Adipocyte (in vitro differentiated cells): ENCODE measurements at regions not wholly inside any gene's neighbourhood (a gene's known extent, or its start where the extent isn't known, plus 50 kb on each side); places are given as distances from the start of the nearest gene placed in this dataset.
A peak's percentile ranks its signal among the peaks of the same experiment; 100 is the strongest.

Experiments used
- DNase-seq: peaks from one replicate; pipeline ENCODE4 v3.0.0-alpha.2; 2015; ENCODE audit warnings: low read depth
- H3K27me3 ChIP-seq: replicated peaks from 2 replicates; pipeline ENCODE4 v1.7.0; 2013; ENCODE audit warnings: mild to moderate bottlenecking, low read length, moderate library complexity; ENCODE audit not compliant: control insufficient read depth, insufficient read depth
- H3K36me3 ChIP-seq: 2 replicates; pipeline ENCODE4 v1.7.0; 2013; ENCODE audit warnings: low read length, mild to moderate bottlenecking, moderate library complexity; ENCODE audit not compliant: control insufficient read depth, insufficient read depth, severe bottlenecking
- H3K4me1 ChIP-seq: 2 replicates; pipeline ENCODE4 v1.7.0; 2013; ENCODE audit warnings: mild to moderate bottlenecking, low read length, moderate library complexity; ENCODE audit not compliant: control insufficient read depth, insufficient read depth
- H3K4me3 ChIP-seq: 2 replicates; pipeline ENCODE4 v1.7.0; 2013; ENCODE audit warnings: mild to moderate bottlenecking, low read length, moderate library complexity
- H3K9ac ChIP-seq: 2 replicates; pipeline ENCODE4 v1.7.0; 2013; ENCODE audit warnings: mild to moderate bottlenecking, low read length, moderate library complexity
- H3K9me3 ChIP-seq: 2 replicates; pipeline ENCODE4 v1.7.0; 2013; ENCODE audit warnings: mild to moderate bottlenecking, low read length, moderate library complexity; ENCODE audit not compliant: control insufficient read depth

- no peak for DNase-seq
- no peak overlapping the region for H3K4me3 ChIP-seq
- no peaks in the 10 kb centered on the region for H3K36me3 ChIP-seq
- no peaks in the 10 kb centered on the region for H3K9me3 ChIP-seq
- H3K27me3 ChIP-seq = no peaks in the 10 kb centered on the region
- H3K4me1 ChIP-seq = no peaks in the 10 kb centered on the region
- no peak overlapping the region for H3K9ac ChIP-seq
Observed at GRCh38 chr2:163456953-163457743, 278.7 kb downstream of the FIGN start.

- Histone ChIP-seq H3K36me3 (no peaks in the 10 kb centered on the region), H3K9ac (no peak overlapping the region), H3K4me1 (no peaks in the 10 kb centered on the region), H3K4me3 (no peak overlapping the region), H3K27me3 (no peaks in the 10 kb centered on the region), H3K9me3 (no peaks in the 10 kb centered on the region)
- DNase-seq = no peak
Observed at GRCh38 chr2:163455815-163456214, 280.0 kb downstream of the FIGN start.

GRCh38 chr2:163453920-163454319 lies 281.9 kb downstream of the FIGN start:
- no peak overlapping the region for H3K9ac ChIP-seq
- no peaks in the 10 kb centered on the region for H3K4me1 ChIP-seq
- DNase-seq = peak; percentile 18
- no peak overlapping the region for H3K4me3 ChIP-seq
- no peaks in the 10 kb centered on the region for H3K27me3 ChIP-seq
- H3K36me3 ChIP-seq = no peaks in the 10 kb centered on the region
- H3K9me3 ChIP-seq = no peaks in the 10 kb centered on the region

GRCh38 chr2:163441603-163442002 lies 294.2 kb downstream of the FIGN start:
- Histone ChIP-seq H3K4me3 (no peak overlapping the region), H3K4me1 (no peaks in the 10 kb centered on the region), H3K36me3 (no peaks in the 10 kb centered on the region), H3K27me3 (no peaks in the 10 kb centered on the region), H3K9ac (no peak overlapping the region), H3K9me3 (no peaks in the 10 kb centered on the region)
- DNase-seq = no peak

- Histone ChIP-seq H3K4me1 (no peaks in the 10 kb centered on the region), H3K36me3 (no peaks in the 10 kb centered on the region), H3K9ac (no peak overlapping the region), H3K4me3 (no peak overlapping the region), H3K9me3 (no peaks in the 10 kb centered on the region), H3K27me3 (no peaks in the 10 kb centered on the region)
- no peak for DNase-seq
Observed at GRCh38 chr2:163436963-163437362, 298.8 kb downstream of the FIGN start.

- no peaks in the 10 kb centered on the region for H3K36me3 ChIP-seq
- H3K9me3 ChIP-seq = no peaks in the 10 kb centered on the region
- no peak overlapping the region for H3K9ac ChIP-seq
- no peak for DNase-seq
- no peaks in the 10 kb centered on the region for H3K27me3 ChIP-seq
- H3K4me3 ChIP-seq = no peak overlapping the region
- no peaks in the 10 kb centered on the region for H3K4me1 ChIP-seq
Observed at GRCh38 chr2:163428187-163428586, 307.6 kb downstream of the FIGN start.

- Histone ChIP-seq H3K36me3 (no peaks in the 10 kb centered on the region), H3K9ac (no peak overlapping the region), H3K27me3 (no peaks in the 10 kb centered on the region), H3K9me3 (peaks cover 3% of the 10 kb centered on the region), H3K4me1 (no peaks in the 10 kb centered on the region), H3K4me3 (no peak overlapping the region)
- no peak for DNase-seq
Observed at GRCh38 chr2:163420604-163421003, 315.2 kb downstream of the FIGN start.

- Histone ChIP-seq H3K4me1 (no peaks in the 10 kb centered on the region), H3K4me3 (no peak overlapping the region), H3K36me3 (no peaks in the 10 kb centered on the region), H3K27me3 (no peaks in the 10 kb centered on the region), H3K9me3 (peaks cover 3% of the 10 kb centered on the region), H3K9ac (no peak overlapping the region)
- DNase-seq = peak; percentile 30
Observed at GRCh38 chr2:163419000-163419830, 316.6 kb downstream of the FIGN start.

- no peak overlapping the region for H3K4me3 ChIP-seq
- H3K36me3 ChIP-seq = no peaks in the 10 kb centered on the region
- H3K9me3 ChIP-seq = peaks cover 3% of the 10 kb centered on the region
- H3K9ac ChIP-seq = no peak overlapping the region
- no peaks in the 10 kb centered on the region for H3K4me1 ChIP-seq
- no peaks in the 10 kb centered on the region for H3K27me3 ChIP-seq
- DNase-seq = no peak
Observed at GRCh38 chr2:163417596-163418337, 318.0 kb downstream of the FIGN start.

GRCh38 chr2:163414121-163414520 lies 321.7 kb downstream of the FIGN start:
- DNase-seq = no peak
- Histone ChIP-seq H3K4me1 (no peaks in the 10 kb centered on the region), H3K27me3 (no peaks in the 10 kb centered on the region), H3K9ac (no peak overlapping the region), H3K9me3 (peaks cover 3% of the 10 kb centered on the region), H3K4me3 (no peak overlapping the region), H3K36me3 (no peaks in the 10 kb centered on the region)

- DNase-seq = peak; percentile 56
- no peaks in the 10 kb centered on the region for H3K9me3 ChIP-seq
- no peaks in the 10 kb centered on the region for H3K4me1 ChIP-seq
- no peaks in the 10 kb centered on the region for H3K36me3 ChIP-seq
- no peak overlapping the region for H3K4me3 ChIP-seq
- no peak overlapping the region for H3K9ac ChIP-seq
- H3K27me3 ChIP-seq = no peaks in the 10 kb centered on the region
Observed at GRCh38 chr2:163407296-163407695, 328.5 kb downstream of the FIGN start.
